ENCODE measurements at regions not wholly inside any gene's neighbourhood (a gene's known extent, or its start where the extent isn't known, plus 50 kb on each side); places are given as distances from the start of the nearest gene placed in this dataset.

DNA sequence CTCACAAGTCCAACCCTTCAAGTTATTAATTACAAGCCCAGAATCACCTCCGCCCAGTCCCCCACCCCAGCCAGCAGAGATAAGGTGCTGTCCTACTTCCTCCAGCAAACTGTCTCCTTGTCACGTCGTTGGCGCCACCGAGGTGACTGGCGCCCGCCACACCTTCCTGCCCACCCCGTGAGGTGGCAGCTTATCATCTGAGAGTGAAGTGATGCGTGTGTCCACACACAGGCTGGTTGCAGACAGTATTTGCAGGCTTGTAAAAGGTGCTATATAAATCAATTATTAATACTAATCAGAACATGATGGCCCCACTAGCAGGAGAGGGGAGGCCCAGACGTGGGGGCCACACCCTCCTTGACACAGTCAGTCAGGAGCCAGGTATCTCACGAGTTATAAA lies 786.6 kb upstream of the TBX3 start:
- no peaks in the 10 kb centered on the region for H3K36me3 Mint-ChIP-seq (ENCODE audit: insufficient read depth in 2 of 2)
- H3K27me3 Mint-ChIP-seq (ENCODE audit: low read depth) = no peaks in the 10 kb centered on the region
- H3K9me3 Mint-ChIP-seq = no peaks in the 10 kb centered on the region
- DNase-seq (no peak), ATAC-seq (replicated peaks in 1 of 2) (no peak)
- H3K4me3 Mint-ChIP-seq = no peak overlapping the region
- H3K4me1 Mint-ChIP-seq (ENCODE audit: low read depth) = no peaks in the 10 kb centered on the region
- no peak overlapping the region for H3K27ac Mint-ChIP-seq

DNA sequence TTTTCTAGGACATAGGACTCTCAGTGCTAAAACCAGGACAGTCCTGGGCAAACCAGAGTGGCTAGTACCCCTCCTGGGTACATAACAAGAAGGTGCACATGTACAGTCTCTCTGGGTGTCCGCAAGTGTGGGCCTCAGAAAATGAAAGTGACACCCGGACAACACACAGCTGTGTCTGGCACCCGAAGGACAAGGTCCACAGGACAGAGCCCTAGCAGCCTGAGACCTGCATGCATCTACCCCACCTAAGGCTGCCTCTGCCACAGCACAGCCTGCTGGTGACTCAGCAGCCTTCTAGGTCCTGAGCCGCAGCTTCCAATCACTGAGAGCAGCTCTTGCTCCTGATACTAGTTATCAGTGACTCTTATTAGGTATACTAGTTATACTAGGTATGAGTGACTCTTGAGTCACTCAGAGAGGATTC lies 784.1 kb upstream of the TBX3 start:
- H3K27ac Mint-ChIP-seq = no peak overlapping the region
- H3K27me3 Mint-ChIP-seq (ENCODE audit: low read depth) = no peaks in the 10 kb centered on the region
- no peaks in the 10 kb centered on the region for H3K36me3 Mint-ChIP-seq (ENCODE audit: insufficient read depth in 2 of 2)
- peaks cover 0 to 4% of the 10 kb centered on the region in 2 donors for H3K9me3 Mint-ChIP-seq
- ATAC-seq (replicated peaks in 1 of 2) (no peak), DNase-seq (no peak)
- no peak overlapping the region for H3K4me3 Mint-ChIP-seq
- H3K4me1 Mint-ChIP-seq (ENCODE audit: low read depth) = no peaks in the 10 kb centered on the region

DNA sequence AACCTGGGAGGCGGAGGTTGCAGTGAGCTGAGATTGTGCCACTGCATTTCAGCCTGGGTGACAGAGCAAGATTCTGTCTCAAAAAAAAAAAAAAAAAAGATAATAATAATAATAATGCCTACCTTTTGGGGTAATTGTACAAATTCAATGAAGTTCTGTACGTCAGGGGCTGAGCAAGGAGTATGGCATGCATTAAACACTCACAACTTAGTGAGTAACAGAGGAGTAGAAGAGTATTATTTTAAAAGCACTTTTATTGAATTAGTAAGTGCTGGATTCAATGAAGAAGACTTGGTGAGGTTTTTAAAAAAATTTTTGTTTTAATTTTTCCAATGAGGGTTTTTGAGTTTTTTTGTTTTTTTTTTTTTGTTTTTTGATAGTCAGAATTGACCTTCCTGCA lies 783.6 kb upstream of the TBX3 start:
- H3K4me3 Mint-ChIP-seq = no peak overlapping the region
- no peaks in the 10 kb centered on the region for H3K36me3 Mint-ChIP-seq (ENCODE audit: insufficient read depth in 2 of 2)
- no peak overlapping the region for H3K27ac Mint-ChIP-seq
- H3K27me3 Mint-ChIP-seq (ENCODE audit: low read depth) = no peaks in the 10 kb centered on the region
- H3K4me1 Mint-ChIP-seq (ENCODE audit: low read depth) = no peaks in the 10 kb centered on the region
- DNase-seq (no peak), ATAC-seq (replicated peaks in 1 of 2) (no peak)
- H3K9me3 Mint-ChIP-seq = peaks cover 0 to 4% of the 10 kb centered on the region in 2 donors

DNA sequence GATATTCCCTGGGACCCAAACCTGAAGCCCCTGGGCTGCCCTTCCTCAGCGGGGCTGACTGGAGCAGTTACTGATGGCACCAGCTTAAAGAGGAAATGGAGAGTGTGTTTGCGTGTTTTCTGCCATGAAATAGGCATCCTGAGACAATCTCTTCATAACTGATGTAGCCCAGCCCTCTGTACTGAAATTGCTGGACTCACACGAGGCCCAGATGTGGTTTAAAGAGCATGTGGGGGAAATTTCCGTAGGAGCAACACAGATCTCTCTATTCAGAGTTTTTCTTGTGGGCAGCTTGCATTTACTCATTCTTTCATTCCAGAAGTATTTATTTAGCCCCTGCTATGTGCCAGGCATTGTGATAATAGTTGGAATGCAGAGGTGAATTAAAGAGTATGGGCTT lies 782.1 kb upstream of the TBX3 start:
- Mint-ChIP-seq H3K4me1 (ENCODE audit: low read depth) (no peaks in the 10 kb centered on the region), H3K4me3 (no peak overlapping the region), H3K27me3 (ENCODE audit: low read depth) (no peaks in the 10 kb centered on the region), H3K36me3 (ENCODE audit: insufficient read depth in 2 of 2) (no peaks in the 10 kb centered on the region), H3K9me3 (peaks cover 0 to 4% of the 10 kb centered on the region in 2 donors), H3K27ac (no peak overlapping the region)
- ATAC-seq (replicated peaks in 1 of 2) = no peak
- DNase-seq = no peak

DNA sequence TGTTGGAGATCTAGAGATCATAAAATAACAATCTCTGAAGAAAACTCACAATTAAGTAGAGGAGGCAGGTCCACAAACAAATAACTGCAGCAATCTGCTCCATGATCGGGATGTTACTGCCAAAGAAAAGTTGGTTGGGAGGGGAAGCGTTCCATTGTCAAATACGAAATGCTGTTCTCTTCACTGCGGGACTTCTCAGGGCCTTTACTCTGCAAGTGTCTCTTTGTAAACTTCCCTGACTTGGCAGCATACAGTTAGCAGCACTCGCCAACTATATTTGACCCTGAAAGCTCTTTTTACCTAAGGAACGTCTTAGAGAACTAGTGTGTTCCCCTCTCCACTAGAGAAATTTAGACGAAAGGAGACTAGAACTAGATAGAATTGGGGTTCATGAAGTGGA lies 780.7 kb upstream of the TBX3 start:
- no peaks in the 10 kb centered on the region for H3K36me3 Mint-ChIP-seq (ENCODE audit: insufficient read depth in 2 of 2)
- peaks cover 0 to 4% of the 10 kb centered on the region in 2 donors for H3K9me3 Mint-ChIP-seq
- no peaks in the 10 kb centered on the region for H3K27me3 Mint-ChIP-seq (ENCODE audit: low read depth)
- ATAC-seq (replicated peaks in 1 of 2) = no peak
- H3K4me3 Mint-ChIP-seq = no peak overlapping the region
- no peak overlapping the region for H3K27ac Mint-ChIP-seq
- DNase-seq = no peak
- H3K4me1 Mint-ChIP-seq (ENCODE audit: low read depth) = no peaks in the 10 kb centered on the region

DNA sequence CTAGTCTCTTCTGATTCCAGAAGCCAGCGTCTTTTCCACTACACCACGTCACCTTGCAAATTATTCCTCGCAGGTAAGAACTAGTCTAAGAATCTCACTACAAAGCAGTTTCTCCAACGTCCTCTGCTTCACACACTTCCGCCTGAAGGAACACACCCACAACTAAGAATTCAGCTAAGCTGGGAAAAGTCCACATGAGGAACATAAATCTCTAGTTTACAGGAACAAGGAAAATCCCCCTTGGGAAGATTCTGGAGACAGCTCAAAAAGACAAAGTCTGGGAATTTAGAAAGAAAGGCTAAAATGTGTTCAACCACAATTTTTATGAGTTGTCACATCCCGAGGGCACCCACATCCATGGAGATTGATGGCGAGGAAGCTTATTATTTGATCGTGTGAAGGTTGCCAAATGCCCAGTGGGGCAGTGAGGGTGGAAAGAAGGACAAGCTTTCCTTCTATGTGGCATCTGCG lies 780.2 kb upstream of the TBX3 start:
- Mint-ChIP-seq H3K27ac (no peak overlapping the region), H3K36me3 (ENCODE audit: insufficient read depth in 2 of 2) (no peaks in the 10 kb centered on the region), H3K4me3 (no peak overlapping the region), H3K27me3 (ENCODE audit: low read depth) (no peaks in the 10 kb centered on the region), H3K9me3 (peaks cover 0 to 4% of the 10 kb centered on the region in 2 donors), H3K4me1 (ENCODE audit: low read depth) (no peaks in the 10 kb centered on the region)
- no peak for ATAC-seq (replicated peaks in 1 of 2)
- no peak for DNase-seq

DNA sequence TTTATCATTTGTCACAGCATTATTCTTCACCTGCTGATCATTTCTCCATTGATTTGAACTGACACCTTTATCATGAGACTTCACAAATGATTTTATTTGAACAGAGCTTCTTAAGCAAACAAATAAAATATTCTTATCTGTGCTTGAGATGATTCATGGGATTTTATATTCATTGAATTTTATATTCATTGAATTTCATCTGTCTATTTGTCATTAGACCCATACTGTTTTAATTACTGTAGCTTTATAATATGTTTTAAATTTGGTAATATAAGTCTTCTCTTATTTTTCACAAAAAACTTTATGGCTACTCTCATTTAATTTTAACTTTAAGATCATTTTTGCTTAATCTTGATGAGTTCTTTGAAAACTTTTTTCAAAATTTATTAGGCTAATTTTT lies 777.4 kb upstream of the TBX3 start:
- H3K36me3 Mint-ChIP-seq (ENCODE audit: insufficient read depth in 2 of 2) = no peaks in the 10 kb centered on the region
- H3K27me3 Mint-ChIP-seq (ENCODE audit: low read depth) = no peaks in the 10 kb centered on the region
- DNase-seq = no peak
- no peak overlapping the region for H3K4me3 Mint-ChIP-seq
- H3K9me3 Mint-ChIP-seq = peaks cover 2 to 4% of the 10 kb centered on the region in 2 donors
- H3K4me1 Mint-ChIP-seq (ENCODE audit: low read depth) = no peaks in the 10 kb centered on the region
- no peak overlapping the region for H3K27ac Mint-ChIP-seq
- no peak for ATAC-seq (replicated peaks in 1 of 2)

DNA sequence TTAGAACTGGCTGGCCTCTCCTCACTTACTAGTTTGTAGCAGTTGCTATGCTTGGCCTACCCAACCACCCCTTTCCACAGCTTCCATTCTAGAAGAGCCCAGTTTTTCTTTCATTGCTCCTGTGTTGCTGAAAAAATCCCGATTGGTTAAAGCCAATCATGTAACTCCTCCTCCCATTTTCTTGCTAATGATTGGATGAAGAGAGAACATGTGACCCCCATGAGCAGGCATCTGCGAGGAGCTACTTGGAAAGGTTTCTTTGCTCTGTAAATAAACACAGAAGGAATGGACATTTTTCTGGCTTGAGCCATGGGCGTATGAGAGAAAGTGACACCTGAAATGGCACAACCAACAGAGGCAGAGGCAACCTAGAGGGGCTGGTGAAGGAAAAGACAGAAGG lies 773.8 kb upstream of the TBX3 start:
- Mint-ChIP-seq H3K27me3 (ENCODE audit: low read depth) (peaks cover 5% of the 10 kb centered on the region), H3K27ac (no peak overlapping the region), H3K9me3 (peaks cover 0 to 2% of the 10 kb centered on the region in 2 donors), H3K4me1 (ENCODE audit: low read depth) (no peaks in the 10 kb centered on the region), H3K36me3 (ENCODE audit: insufficient read depth in 2 of 2) (no peaks in the 10 kb centered on the region), H3K4me3 (no peak overlapping the region)
- ATAC-seq (replicated peaks in 1 of 2) (no peak), DNase-seq (no peak)

DNA sequence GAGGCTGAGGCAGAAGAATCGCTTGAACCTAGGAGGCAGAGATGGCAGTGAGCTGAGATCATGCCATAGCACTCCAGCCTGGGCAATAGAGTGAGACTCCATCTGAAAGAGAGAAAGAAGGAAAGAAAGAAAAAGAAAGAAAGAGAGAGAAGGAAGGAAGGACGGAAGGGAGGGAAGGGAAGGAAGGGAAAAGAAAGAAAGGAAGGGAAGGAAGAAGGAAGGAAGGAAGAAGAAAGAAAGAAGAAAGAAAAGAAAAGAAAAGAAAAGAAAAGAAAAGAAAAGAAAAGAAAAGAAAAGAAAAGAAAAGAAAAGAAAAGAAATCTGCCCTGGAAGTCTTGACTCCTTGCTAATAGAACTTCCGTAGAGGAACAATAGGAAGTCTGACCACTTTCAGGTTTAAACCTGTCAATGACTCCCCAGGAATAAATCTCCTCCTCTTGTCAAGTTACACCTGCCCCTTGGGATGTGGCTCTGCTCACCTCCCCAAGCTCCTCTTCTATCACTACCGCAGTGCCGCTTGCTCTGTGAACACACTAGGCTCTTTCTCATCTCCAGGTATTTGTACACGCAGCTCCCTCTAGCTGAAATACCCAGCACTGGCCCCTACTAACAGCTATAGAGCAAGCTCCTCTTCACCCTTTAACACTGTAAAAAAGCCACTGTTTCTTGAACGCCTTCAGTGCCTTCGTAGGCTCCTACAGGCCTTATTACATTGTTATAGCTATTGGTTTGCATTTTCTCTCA lies 773.1 kb upstream of the TBX3 start:
- DNase-seq (no peak), ATAC-seq (replicated peaks in 1 of 2) (no peak)
- peaks cover 0 to 2% of the 10 kb centered on the region in 2 donors for H3K9me3 Mint-ChIP-seq
- no peaks in the 10 kb centered on the region for H3K36me3 Mint-ChIP-seq (ENCODE audit: insufficient read depth in 2 of 2)
- H3K4me1 Mint-ChIP-seq (ENCODE audit: low read depth) = no peaks in the 10 kb centered on the region
- no peak overlapping the region for H3K4me3 Mint-ChIP-seq
- peaks cover 12% of the 10 kb centered on the region for H3K27me3 Mint-ChIP-seq (ENCODE audit: low read depth)
- H3K27ac Mint-ChIP-seq = no peak overlapping the region

DNA sequence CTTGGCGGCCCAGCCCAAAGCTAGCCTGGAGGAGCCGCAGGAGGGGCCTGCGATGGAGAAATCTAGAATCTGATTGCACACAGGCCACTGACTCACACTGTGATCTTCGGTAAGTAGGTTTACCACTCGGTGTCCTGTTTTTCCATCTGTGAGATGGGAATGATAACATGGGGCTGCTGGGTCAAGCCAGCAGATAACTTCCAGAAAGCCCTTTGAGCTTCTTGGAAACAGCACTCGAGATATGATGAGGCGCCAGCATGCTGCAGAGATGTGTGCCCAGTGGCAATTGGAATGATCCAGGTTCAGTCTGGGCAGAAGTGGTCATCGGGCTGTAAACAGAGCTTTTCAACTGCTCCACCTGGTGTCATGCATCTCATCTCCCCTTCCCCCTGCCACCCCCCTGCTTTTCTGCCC lies 771.3 kb upstream of the TBX3 start:
- Mint-ChIP-seq H3K27ac (no peak overlapping the region), H3K36me3 (ENCODE audit: insufficient read depth in 2 of 2) (peaks cover 0 to 2% of the 10 kb centered on the region in 2 donors), H3K27me3 (ENCODE audit: low read depth) (peaks cover 24% of the 10 kb centered on the region), H3K4me1 (ENCODE audit: low read depth) (no peaks in the 10 kb centered on the region), H3K4me3 (no peak overlapping the region), H3K9me3 (peaks cover 0 to 2% of the 10 kb centered on the region in 2 donors)
- DNase-seq = no peak
- ATAC-seq (replicated peaks in 1 of 2) = no peak

DNA sequence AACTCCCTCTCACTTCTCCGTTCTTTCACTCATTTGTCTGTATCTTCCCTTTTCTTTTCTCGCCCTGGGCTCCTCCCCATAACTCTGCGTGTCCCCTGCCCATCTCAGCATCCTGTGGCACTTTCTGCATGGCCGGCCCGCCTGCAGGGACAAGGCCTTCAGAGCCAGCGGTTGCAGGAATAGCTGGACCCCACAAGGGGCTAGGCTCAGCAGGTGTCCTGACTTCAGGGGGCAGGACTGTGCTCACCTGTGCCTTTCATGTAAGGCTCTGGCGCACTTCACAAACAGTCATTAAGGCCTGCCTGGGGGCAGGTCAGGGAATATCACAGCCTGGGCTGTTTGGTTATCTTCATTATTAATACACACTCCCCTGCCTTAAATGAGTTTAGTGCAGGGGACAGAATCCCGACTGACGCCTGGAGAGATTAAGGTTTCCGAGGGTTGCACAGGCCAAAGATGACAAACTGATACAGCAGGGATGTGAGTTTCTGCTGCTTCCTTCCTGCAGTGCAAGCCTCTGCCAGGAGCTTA lies 768.8 kb upstream of the TBX3 start:
- Mint-ChIP-seq H3K4me1 (ENCODE audit: low read depth) (no peaks in the 10 kb centered on the region), H3K36me3 (ENCODE audit: insufficient read depth in 2 of 2) (peaks cover 0 to 5% of the 10 kb centered on the region in 2 donors), H3K9me3 (peaks cover 0 to 1% of the 10 kb centered on the region in 2 donors), H3K4me3 (peak overlapping the region in 1 of 2 donors; percentile 70), H3K27me3 (ENCODE audit: low read depth) (peaks cover 30% of the 10 kb centered on the region), H3K27ac (no peak overlapping the region)
- DNase-seq (no peak), ATAC-seq (replicated peaks in 1 of 2) (no peak)

DNA sequence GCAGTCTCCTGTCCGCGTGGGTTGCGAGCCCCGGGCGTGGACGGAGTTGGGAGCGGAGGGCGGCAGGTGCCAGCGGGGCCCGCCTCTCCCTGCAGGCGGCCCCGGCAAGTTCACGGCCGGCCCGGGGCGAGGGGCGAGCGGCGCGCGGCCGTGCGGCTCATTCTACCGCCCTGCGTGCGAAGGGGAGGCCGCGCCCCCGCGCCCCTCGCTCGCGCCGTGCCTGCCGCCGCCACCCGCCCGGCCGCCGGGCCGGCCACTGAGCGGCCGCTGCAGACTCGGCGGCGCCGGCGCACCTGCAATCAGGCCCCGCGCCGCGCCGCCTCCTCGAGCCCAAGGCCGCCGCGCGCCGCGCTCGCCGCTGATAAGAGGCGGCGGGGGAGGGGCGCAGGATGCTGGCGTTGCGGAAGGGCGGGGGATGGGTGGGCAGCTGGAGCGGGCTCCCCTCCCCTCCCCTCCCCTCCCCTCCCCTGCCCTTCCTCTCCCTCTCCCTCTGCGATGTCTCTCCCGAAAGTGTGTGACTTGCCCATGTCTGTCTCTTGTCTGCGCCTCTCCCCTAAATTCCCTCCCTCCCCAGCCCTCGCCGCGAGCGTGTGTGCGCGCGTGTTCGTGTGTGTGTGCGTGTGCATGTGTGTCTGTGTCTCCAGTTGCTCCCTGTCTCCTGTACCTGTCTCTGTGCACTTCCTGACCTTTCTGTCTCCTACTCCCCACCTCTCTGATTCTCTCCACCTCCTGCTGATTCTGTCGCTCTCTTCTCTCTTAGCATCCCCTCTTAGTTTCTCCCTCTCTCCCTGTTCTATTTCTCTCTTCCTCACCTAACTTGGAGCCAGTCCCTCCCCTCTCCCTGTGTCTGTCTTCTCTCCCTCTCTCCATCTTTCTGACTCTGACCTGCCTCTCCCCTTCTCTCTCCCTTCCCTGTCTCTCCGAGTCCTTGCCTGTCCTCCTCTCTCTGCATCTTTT lies 768.1 kb upstream of the TBX3 start:
- H3K4me1 Mint-ChIP-seq (ENCODE audit: low read depth) = no peaks in the 10 kb centered on the region
- H3K27ac Mint-ChIP-seq = no peak overlapping the region
- peaks cover 30% of the 10 kb centered on the region for H3K27me3 Mint-ChIP-seq (ENCODE audit: low read depth)
- no peak for DNase-seq
- H3K4me3 Mint-ChIP-seq = peak overlapping the region; percentile 21 to 70
- H3K36me3 Mint-ChIP-seq (ENCODE audit: insufficient read depth in 2 of 2) = peaks cover 0 to 5% of the 10 kb centered on the region in 2 donors
- H3K9me3 Mint-ChIP-seq = peaks cover 0 to 1% of the 10 kb centered on the region in 2 donors
- no peak for ATAC-seq (replicated peaks in 1 of 2)

DNA sequence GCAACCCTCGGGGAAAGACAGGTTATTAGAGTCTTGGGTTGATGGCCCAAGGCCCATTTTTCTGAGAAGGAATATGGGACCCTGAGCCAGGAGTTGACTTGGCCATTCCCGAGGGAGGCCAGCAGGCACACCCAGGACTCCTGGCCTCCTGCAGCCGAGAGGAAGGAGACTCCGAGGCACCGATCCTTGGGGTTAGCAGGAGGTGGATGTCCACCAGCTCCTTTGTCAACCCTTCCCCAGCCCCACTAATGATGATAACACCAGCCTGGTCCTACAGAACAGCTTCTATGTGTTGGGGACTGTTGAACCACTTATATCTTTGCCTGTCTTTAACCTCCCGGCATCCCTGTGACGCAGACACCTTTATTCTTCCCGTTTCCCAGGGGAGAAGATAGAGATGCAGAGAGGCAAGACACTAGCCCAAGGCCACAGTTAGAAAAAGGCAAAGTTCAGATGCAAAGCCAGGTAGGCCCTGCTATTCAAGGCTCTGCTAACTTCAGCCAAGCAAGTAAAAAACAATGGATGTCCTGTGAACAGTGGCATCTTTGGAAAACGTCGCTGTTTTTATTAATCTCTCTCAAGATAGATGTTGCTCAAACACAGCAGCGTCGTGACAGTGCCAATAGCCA lies 767.3 kb upstream of the TBX3 start:
- peaks cover 30% of the 10 kb centered on the region for H3K27me3 Mint-ChIP-seq (ENCODE audit: low read depth)
- ATAC-seq (replicated peaks in 1 of 2) (no peak), DNase-seq (no peak)
- H3K4me1 Mint-ChIP-seq (ENCODE audit: low read depth) = no peaks in the 10 kb centered on the region
- peak overlapping the region; percentile 34 to 37 for H3K4me3 Mint-ChIP-seq
- H3K36me3 Mint-ChIP-seq (ENCODE audit: insufficient read depth in 2 of 2) = peaks cover 0 to 5% of the 10 kb centered on the region in 2 donors
- peaks cover 0 to 1% of the 10 kb centered on the region in 2 donors for H3K9me3 Mint-ChIP-seq
- H3K27ac Mint-ChIP-seq = no peak overlapping the region
